Osteocyte (in vitro differentiated cells): ENCODE measurements at regions not wholly inside any gene's neighbourhood (a gene's known extent, or its start where the extent isn't known, plus 50 kb on each side); places are given as distances from the start of the nearest gene placed in this dataset.
"Not testable (repeated sequence)": the region's sequence is repeated elsewhere in the genome, so short reads cannot be mapped to it uniquely, and the experiment has no call there.

Experiments used
- DNase-seq: peaks from one replicate; pipeline ENCODE4 v3.0.0; 2021; ENCODE audit warnings: mixed read lengths; ENCODE audit not compliant: unreplicated experiment; ENCODE audit errors: extremely low spot score
- H3K27ac Mint-ChIP-seq: one replicate; pipeline ENCODE4 v1.8.0; 2021; ENCODE audit warnings: mild to moderate bottlenecking, mixed read lengths; ENCODE audit not compliant: unreplicated experiment
- H3K27me3 Mint-ChIP-seq: one replicate; pipeline ENCODE4 v1.8.0; 2021; ENCODE audit warnings: mixed read lengths; ENCODE audit not compliant: unreplicated experiment
- H3K36me3 Mint-ChIP-seq: one replicate; pipeline ENCODE4 v1.8.0; 2021; ENCODE audit warnings: mixed read lengths; ENCODE audit not compliant: unreplicated experiment
- H3K4me1 Mint-ChIP-seq: one replicate; pipeline ENCODE4 v1.8.0; 2021; ENCODE audit warnings: mixed read lengths; ENCODE audit not compliant: unreplicated experiment
- H3K4me3 Mint-ChIP-seq: one replicate; pipeline ENCODE4 v1.8.0; 2021; ENCODE audit warnings: mild to moderate bottlenecking, moderate library complexity, mixed read lengths; ENCODE audit not compliant: unreplicated experiment
- H3K9me3 Mint-ChIP-seq: one replicate; pipeline ENCODE4 v1.8.0; 2021; ENCODE audit warnings: mixed read lengths; ENCODE audit not compliant: unreplicated experiment
- CTCF ChIP-seq: fragments of 200-600 bp; sonication (generic); IDR thresholded peaks from 2 replicates; pipeline ENCODE4 v1.5.0; 2021; ENCODE audit warnings: antibody characterized with exemption, mild to moderate bottlenecking, moderate library complexity

DNA sequence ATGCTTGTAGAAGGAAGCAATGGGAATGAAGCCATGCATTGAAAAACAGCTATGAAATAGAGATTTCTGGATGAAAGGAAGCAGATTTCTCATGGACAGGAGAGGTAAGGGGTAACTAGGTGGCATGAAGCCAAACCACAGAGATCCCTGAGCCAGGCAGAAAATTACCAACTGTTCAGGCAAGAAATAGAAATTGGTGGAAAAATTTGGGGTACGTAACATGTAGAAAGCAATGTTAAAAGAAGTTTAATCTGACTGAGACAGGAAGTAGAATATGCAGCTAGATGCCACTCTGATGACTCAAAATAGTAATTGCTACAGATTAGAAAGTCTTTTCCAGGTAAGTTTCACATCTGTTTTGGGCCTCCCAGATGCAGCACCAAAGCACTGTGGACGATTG is 928.5 kb upstream of the CELF4 start:
- H3K27ac Mint-ChIP-seq = no peak overlapping the region
- no peak overlapping the region for H3K4me3 Mint-ChIP-seq
- H3K9me3 Mint-ChIP-seq = peaks cover 29% of the 10 kb centered on the region
- H3K4me1 Mint-ChIP-seq = no peaks in the 10 kb centered on the region
- no peak for DNase-seq
- no peaks in the 10 kb centered on the region for H3K27me3 Mint-ChIP-seq
- no peaks in the 10 kb centered on the region for H3K36me3 Mint-ChIP-seq
- no peak for TF ChIP-seq CTCF

DNA sequence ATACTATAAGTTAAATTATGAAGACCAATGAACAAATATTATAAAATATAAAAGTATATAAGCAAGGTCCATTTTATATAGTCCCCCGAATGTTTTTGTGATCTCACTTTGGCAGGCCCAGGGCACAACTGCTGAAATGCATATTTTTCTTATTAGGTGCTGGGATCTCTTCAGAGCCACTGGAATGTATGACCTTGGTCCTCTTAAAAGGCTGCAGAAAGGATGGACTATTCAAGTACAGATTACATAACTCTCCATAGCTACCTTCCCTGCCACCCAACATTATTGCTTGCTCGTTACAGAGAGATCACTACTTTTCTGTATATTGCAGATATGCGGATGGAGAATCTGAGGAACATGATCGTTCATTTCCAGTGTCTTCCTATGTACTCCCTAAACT is 925.6 kb upstream of the CELF4 start:
- TF ChIP-seq CTCF = no peak
- H3K27me3 Mint-ChIP-seq = no peaks in the 10 kb centered on the region
- peaks cover 26% of the 10 kb centered on the region for H3K9me3 Mint-ChIP-seq
- H3K4me3 Mint-ChIP-seq = no peak overlapping the region
- H3K36me3 Mint-ChIP-seq = no peaks in the 10 kb centered on the region
- no peaks in the 10 kb centered on the region for H3K4me1 Mint-ChIP-seq
- DNase-seq = no peak
- H3K27ac Mint-ChIP-seq = no peak overlapping the region

- peaks cover 23% of the 10 kb centered on the region for H3K9me3 Mint-ChIP-seq
- not testable (repeated sequence) for H3K4me1 Mint-ChIP-seq, H3K27me3 Mint-ChIP-seq, H3K27ac Mint-ChIP-seq, DNase-seq, H3K36me3 Mint-ChIP-seq, H3K4me3 Mint-ChIP-seq
These were observed 924.1 kb upstream of the CELF4 start for GRCh38 chr18:38489721-38490120.

GRCh38 chr18:38487521-38487920 is 921.9 kb upstream of the CELF4 start:
- DNase-seq = no peak
- TF ChIP-seq CTCF = no peak
- peaks cover 23% of the 10 kb centered on the region for H3K9me3 Mint-ChIP-seq

GRCh38 chr18:38483326-38483725 is 917.7 kb upstream of the CELF4 start:
- no peak for TF ChIP-seq CTCF

More at GRCh38 chr18:38487521-38487920, 921.9 kb upstream of the CELF4 start:
- H3K4me3 Mint-ChIP-seq = no peak overlapping the region
- no peak overlapping the region for H3K27ac Mint-ChIP-seq
- no peaks in the 10 kb centered on the region for H3K27me3 Mint-ChIP-seq
- H3K4me1 Mint-ChIP-seq = no peaks in the 10 kb centered on the region
- no peaks in the 10 kb centered on the region for H3K36me3 Mint-ChIP-seq

DNA sequence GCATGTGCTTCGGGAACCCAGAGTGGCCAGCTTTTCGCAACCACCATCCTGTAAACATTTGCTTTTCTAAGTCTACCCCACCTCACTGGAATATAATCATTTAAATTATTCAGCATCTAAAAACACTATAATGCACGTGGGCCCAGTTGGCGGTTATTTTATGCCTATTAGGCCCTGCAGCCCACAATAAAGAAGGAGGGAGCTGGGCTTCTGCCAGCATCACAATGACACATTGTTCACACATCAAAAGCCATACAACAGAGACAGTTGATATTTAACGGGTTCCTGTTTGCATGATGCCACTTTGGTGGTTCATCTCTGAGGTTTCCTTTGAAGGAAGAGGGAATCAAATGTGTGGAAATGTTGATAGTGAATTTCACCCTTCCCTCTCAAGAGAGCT is 916.0 kb upstream of the CELF4 start:
- Mint-ChIP-seq H3K27me3 (no peaks in the 10 kb centered on the region), H3K9me3 (peaks cover 22% of the 10 kb centered on the region), H3K4me1 (no peaks in the 10 kb centered on the region), H3K36me3 (no peaks in the 10 kb centered on the region), H3K4me3 (no peak overlapping the region), H3K27ac (no peak overlapping the region)
- no peak for TF ChIP-seq CTCF
- DNase-seq = no peak

More at GRCh38 chr18:38483326-38483725, 917.7 kb upstream of the CELF4 start:
- H3K27ac Mint-ChIP-seq = no peak overlapping the region
- no peak for DNase-seq
- H3K9me3 Mint-ChIP-seq = peaks cover 21% of the 10 kb centered on the region
- no peaks in the 10 kb centered on the region for H3K36me3 Mint-ChIP-seq
- no peak overlapping the region for H3K4me3 Mint-ChIP-seq
- no peaks in the 10 kb centered on the region for H3K27me3 Mint-ChIP-seq
- no peaks in the 10 kb centered on the region for H3K4me1 Mint-ChIP-seq
